PC-3 (cell line): ENCODE measurements at regions not wholly inside any gene's neighbourhood (a gene's known extent, or its start where the extent isn't known, plus 50 kb on each side); places are given as distances from the start of the nearest gene placed in this dataset.
A peak's percentile ranks its signal among the peaks of the same experiment; 100 is the strongest.

Experiments
- ATAC-seq: fragments of 200-7000 bp; cut with Tn5 transposase; 2 replicates; pipeline ENCODE4 v1.9.1; 2020; ENCODE audit warnings: mild to moderate bottlenecking, moderate library complexity
- BruUV-seq: library from RNA; stranded (reverse); fragments of 400-500 nt; replicated peaks from 2 replicates; lab custom pipeline; 2021; lab: Mats Ljungman, UMichigan
- CTCF ChIA-PET: fragments of 300-600 bp; sonication (Branson Sonifier 250); formaldehyde crosslinking; loops from one replicate; lab custom pipeline; 2022; ENCODE audit warnings: antibody characterized with exemption; lab: Charles Lee
- POLR2A ChIA-PET: fragments of 300-600 bp; sonication (Branson Sonifier 250); formaldehyde crosslinking; loops from one replicate; lab custom pipeline; 2022; ENCODE audit warnings: antibody characterized with exemption; ENCODE audit not compliant: unreplicated experiment; lab: Charles Lee
- DNase-seq: peaks from one replicate; pipeline ENCODE4 v3.0.0-alpha.2; 2015
- H2AFZ ChIP-seq: fragments of 300-600 bp; sonication (generic); 2 replicates; pipeline ENCODE4 v1.6.0; 2016; ENCODE audit warnings: antibody characterized with exemption, low read length
- H3F3A ChIP-seq: fragments of 300-600 bp; sonication (generic); one replicate; pipeline ENCODE4 v1.6.0; 2017; ENCODE audit warnings: antibody characterized with exemption, low read length, control low read depth, mild to moderate bottlenecking; ENCODE audit not compliant: unreplicated experiment
- H3K27ac ChIP-seq: fragments of 300-600 bp; sonication (generic); 2 replicates; pipeline ENCODE4 v1.5.1; 2016; ENCODE audit warnings: mild to moderate bottlenecking, low read length
- H3K27me3 ChIP-seq: fragments of 300-600 bp; sonication (generic); 2 replicates; pipeline ENCODE4 v1.6.1; 2016; ENCODE audit warnings: low read length, mixed read lengths
- H3K36me3 ChIP-seq: fragments of 300-600 bp; sonication (generic); 2 replicates; pipeline ENCODE4 v1.6.1; 2016; ENCODE audit warnings: low read depth, mixed run types, low read length, mixed read lengths
- H3K4me1 ChIP-seq: fragments of 300-600 bp; sonication (generic); 2 replicates; pipeline ENCODE4 v1.5.1; 2016; ENCODE audit warnings: low read length; ENCODE audit not compliant: insufficient read depth
- H3K4me2 ChIP-seq: fragments of 300-600 bp; sonication (generic); 2 replicates; pipeline ENCODE4 v1.6.0; 2016; ENCODE audit warnings: low read length
- H3K4me3 ChIP-seq: fragments of 300-600 bp; sonication (generic); 2 replicates; pipeline ENCODE4 v1.5.1; 2016; ENCODE audit warnings: mild to moderate bottlenecking, low read length, mixed read lengths
- H3K79me2 ChIP-seq: fragments of 300-600 bp; sonication (generic); 2 replicates; pipeline ENCODE4 v1.6.1; 2017; ENCODE audit warnings: low read length, mixed read lengths
- H3K9ac ChIP-seq: fragments of 300-600 bp; sonication (generic); 2 replicates; pipeline ENCODE4 v1.6.0; 2016; ENCODE audit warnings: mild to moderate bottlenecking, low read length
- H3K9me2 ChIP-seq: fragments of 300-600 bp; sonication (generic); replicated peaks from 2 replicates; pipeline ENCODE4 v1.6.1; 2016; ENCODE audit warnings: mixed run types, low read length, mixed read lengths
- H3K9me3 ChIP-seq: fragments of 300-600 bp; sonication (generic); 2 replicates; pipeline ENCODE4 v1.6.1; 2016; ENCODE audit warnings: low read length, mixed read lengths
- H4K20me1 ChIP-seq: fragments of 300-600 bp; sonication (generic); 2 replicates; pipeline ENCODE4 v1.6.1; 2016; ENCODE audit warnings: low read length, mixed read lengths
- EZH2 ChIP-seq: fragments of 300-600 bp; sonication (generic); IDR thresholded peaks from one replicate; pipeline ENCODE4 v1.6.1; 2017; ENCODE audit warnings: antibody characterized with exemption, mild to moderate bottlenecking, low read length; ENCODE audit not compliant: unreplicated experiment
- EZH2phosphoT487 ChIP-seq: fragments of 300-600 bp; sonication (generic); IDR thresholded peaks from 2 replicates; pipeline ENCODE4 v1.6.1; 2018; ENCODE audit warnings: mild to moderate bottlenecking, antibody characterized with exemption, low read length, borderline replicate concordance
- intact Hi-C: fragments of 100-400 bp; cut with micrococcal nuclease; formaldehyde crosslinking; loops from 2 replicates; pipeline ENCODE4 v1.9.0; 2023
- TF ChIP-seq, protein P1 (sequence below): fragments of 300-600 bp; sonication (generic); conservative IDR thresholded peaks from 2 replicates; pipeline ENCODE4 v1.5.1; 2017; ENCODE audit warnings: antibody characterized with exemption, low read depth, mild to moderate bottlenecking, low read length

DNA sequence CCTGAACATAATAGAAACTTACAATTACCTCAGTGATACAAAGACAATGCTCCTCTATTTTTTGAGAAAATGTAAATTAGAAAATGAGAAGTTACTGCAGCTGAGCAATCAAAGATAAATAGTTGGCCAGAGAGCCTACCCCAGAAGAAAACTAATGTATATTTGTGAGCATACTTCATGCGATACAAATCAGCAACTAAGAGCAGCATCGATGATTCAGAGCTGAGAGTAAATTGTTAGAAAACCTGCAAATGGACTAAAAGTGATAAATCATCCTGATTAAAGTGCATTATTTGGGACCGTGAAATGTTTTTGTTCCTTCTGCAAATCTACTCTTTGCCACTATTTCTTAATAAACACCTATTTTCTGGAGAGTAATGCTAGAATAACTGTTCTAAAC is 285.7 kb downstream of the PPP1R3A start:
- no peak for TF ChIP-seq EZH2
- no peak for TF ChIP-seq EZH2phosphoT487
- TF ChIP-seq, protein P1, sequence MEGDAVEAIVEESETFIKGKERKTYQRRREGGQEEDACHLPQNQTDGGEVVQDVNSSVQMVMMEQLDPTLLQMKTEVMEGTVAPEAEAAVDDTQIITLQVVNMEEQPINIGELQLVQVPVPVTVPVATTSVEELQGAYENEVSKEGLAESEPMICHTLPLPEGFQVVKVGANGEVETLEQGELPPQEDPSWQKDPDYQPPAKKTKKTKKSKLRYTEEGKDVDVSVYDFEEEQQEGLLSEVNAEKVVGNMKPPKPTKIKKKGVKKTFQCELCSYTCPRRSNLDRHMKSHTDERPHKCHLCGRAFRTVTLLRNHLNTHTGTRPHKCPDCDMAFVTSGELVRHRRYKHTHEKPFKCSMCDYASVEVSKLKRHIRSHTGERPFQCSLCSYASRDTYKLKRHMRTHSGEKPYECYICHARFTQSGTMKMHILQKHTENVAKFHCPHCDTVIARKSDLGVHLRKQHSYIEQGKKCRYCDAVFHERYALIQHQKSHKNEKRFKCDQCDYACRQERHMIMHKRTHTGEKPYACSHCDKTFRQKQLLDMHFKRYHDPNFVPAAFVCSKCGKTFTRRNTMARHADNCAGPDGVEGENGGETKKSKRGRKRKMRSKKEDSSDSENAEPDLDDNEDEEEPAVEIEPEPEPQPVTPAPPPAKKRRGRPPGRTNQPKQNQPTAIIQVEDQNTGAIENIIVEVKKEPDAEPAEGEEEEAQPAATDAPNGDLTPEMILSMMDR = no peak
- Histone ChIP-seq H3K9ac (no peak overlapping the region), H3K9me2 (no peaks in the 10 kb centered on the region), H3K36me3 (no peaks in the 10 kb centered on the region), H2AFZ (no peak overlapping the region), H3K4me3 (no peak overlapping the region), H3K4me1 (no peaks in the 10 kb centered on the region), H4K20me1 (no peaks in the 10 kb centered on the region), H3K27ac (no peak overlapping the region), H3K9me3 (no peaks in the 10 kb centered on the region), H3K27me3 (no peaks in the 10 kb centered on the region), H3K79me2 (no peaks in the 10 kb centered on the region), H3K4me2 (no peak overlapping the region), H3F3A (no peaks in the 10 kb centered on the region)
- ATAC-seq (no peak), DNase-seq (no peak)
- ChIA-PET CTCF (no interaction called here), POLR2A (no interaction called here)
- intact Hi-C loops = no loop called here
- BruUV-seq = no TSS peak

DNA sequence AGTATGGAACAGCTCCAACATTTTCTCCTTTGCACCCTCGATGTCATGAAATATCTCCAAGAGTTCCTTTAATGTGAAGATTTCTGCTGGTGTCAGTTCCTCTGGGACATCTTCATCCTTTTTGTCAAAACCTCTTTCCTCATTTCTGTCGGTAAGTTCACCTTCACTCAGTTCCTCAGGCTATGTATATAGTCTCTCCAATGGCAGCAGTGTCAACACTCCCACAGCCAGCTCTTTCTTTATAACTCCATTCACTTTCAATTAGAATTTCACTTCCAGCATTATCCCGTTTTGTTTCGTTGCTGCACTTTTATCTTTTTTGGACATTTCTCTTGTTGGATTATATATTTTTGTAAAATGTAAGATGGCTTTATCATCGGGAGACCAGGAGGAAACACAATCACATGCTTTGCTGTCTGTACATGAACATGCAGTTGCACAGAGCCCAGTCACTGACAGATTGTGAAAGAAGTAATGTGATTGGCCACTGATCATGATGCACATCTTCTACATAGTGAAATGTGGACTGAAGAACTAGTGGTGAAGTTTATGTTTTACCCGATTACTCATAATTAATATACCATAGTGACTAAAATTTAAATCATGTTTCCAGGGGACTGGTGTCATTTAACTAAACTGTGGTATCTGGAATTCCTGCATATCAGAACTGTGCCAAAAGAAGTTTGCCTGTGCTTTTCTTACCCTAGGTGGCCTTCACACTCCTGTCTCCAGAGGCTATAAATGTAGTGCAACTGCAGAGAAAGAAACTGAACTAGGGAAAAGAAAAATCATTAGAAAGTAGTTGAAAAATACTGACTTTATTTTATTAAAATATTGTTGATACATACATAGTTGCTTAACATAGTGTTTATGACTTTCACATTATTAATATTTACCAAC is 289.6 kb downstream of the PPP1R3A start:
- Histone ChIP-seq H3K9me3 (0 out of 2 replicates have a peak, but pooled peaks cover 3% of the 10 kb centered on the region), H3K9ac (no peak overlapping the region), H3K27me3 (no peaks in the 10 kb centered on the region), H4K20me1 (no peaks in the 10 kb centered on the region), H3K4me1 (no peaks in the 10 kb centered on the region), H3K36me3 (no peaks in the 10 kb centered on the region), H3K9me2 (no peaks in the 10 kb centered on the region), H3K79me2 (no peaks in the 10 kb centered on the region), H2AFZ (no peak overlapping the region), H3K4me2 (no peak overlapping the region), H3K27ac (no peak overlapping the region), H3K4me3 (no peak overlapping the region), H3F3A (no peaks in the 10 kb centered on the region)
- intact Hi-C loops = no loop called here
- no TSS peak for BruUV-seq
- CTCF ChIA-PET = no interaction called here
- POLR2A ChIA-PET = no interaction called here
- TF ChIP-seq EZH2 (no peak), EZH2phosphoT487 (no peak)
- TF ChIP-seq, protein P1 = no peak
- DNase-seq (peak; percentile 5), ATAC-seq (peak; percentile 24)

DNA sequence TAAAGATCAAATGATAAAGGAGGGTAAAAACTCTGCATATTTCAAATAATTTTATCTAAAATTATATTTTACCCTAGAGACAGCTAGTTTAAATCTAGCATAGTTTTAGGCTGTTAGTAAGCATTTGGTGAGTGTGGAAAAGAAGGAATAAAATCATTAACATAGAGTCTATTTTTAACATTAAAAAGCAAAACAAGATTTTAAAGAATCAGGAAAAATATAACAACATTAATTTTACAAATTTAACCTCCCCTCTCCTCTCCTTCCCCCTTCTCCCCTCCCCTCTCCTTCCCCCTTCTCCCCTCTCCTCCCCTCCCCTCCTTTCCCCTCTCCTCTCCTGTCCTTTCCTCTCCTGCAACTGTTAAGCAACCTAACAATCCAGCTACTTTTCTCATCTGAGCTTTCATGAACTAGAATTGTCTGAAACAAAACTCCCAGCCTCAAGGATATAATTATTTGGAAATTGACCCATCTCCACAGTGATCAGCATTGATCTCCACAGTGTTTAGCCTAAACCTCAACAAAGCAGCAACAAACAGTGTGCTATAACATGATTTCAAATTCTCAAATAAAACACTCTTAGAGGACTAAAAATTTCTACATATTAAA is 293.2 kb downstream of the PPP1R3A start:
- Histone ChIP-seq H3K9ac (no peak overlapping the region), H4K20me1 (no peaks in the 10 kb centered on the region), H3K4me2 (no peak overlapping the region), H3K36me3 (no peaks in the 10 kb centered on the region), H3K9me2 (no peaks in the 10 kb centered on the region), H3K27ac (no peak overlapping the region), H3K27me3 (no peaks in the 10 kb centered on the region), H3K9me3 (0 out of 2 replicates have a peak, but pooled peaks cover 5% of the 10 kb centered on the region), H2AFZ (no peak overlapping the region), H3K4me1 (no peaks in the 10 kb centered on the region), H3K79me2 (no peaks in the 10 kb centered on the region), H3F3A (no peaks in the 10 kb centered on the region), H3K4me3 (no peak overlapping the region)
- ATAC-seq (no peak), DNase-seq (no peak)
- ChIA-PET CTCF (no interaction called here), POLR2A (no interaction called here)
- BruUV-seq = no TSS peak
- TF ChIP-seq, protein P1 = no peak
- no peak for TF ChIP-seq EZH2
- no peak for TF ChIP-seq EZH2phosphoT487
- intact Hi-C loops = no loop called here
